ENCODE measurements at regions not wholly inside any gene's neighbourhood (a gene's known extent, or its start where the extent isn't known, plus 50 kb on each side); places are given as distances from the start of the nearest gene placed in this dataset.
"Not testable (repeated sequence)": the region's sequence is repeated elsewhere in the genome, so short reads cannot be mapped to it uniquely, and the experiment has no call there.

GRCh38 chr20:17868151-17868550, 100.4 kb downstream of the SNX5 start:
- peaks cover 5% of the 10 kb centered on the region in 2 donors for H3K27me3 Mint-ChIP-seq
- ATAC-seq (replicated peaks), result no peak
- DNase-seq, result no peak
- no peak overlapping the region for H3K27ac Mint-ChIP-seq
- no peaks in the 10 kb centered on the region for H3K9me3 Mint-ChIP-seq
- H3K4me1 Mint-ChIP-seq, result peaks cover 9 to 19% of the 10 kb centered on the region in 2 donors
- no peak overlapping the region for H3K4me3 Mint-ChIP-seq
- H3K36me3 Mint-ChIP-seq, result no peaks in the 10 kb centered on the region

GRCh38 chr20:17867131-17867925, 101.3 kb downstream of the SNX5 start:
- H3K27me3 Mint-ChIP-seq, result peaks cover 7 to 9% of the 10 kb centered on the region in 2 donors
- H3K36me3 Mint-ChIP-seq, result no peaks in the 10 kb centered on the region
- H3K4me1 Mint-ChIP-seq, result peaks cover 11 to 18% of the 10 kb centered on the region in 2 donors
- no peak overlapping the region for H3K27ac Mint-ChIP-seq
- no peak overlapping the region for H3K4me3 Mint-ChIP-seq
- DNase-seq (no peak), ATAC-seq (replicated peaks) (no peak)
- no peaks in the 10 kb centered on the region for H3K9me3 Mint-ChIP-seq

DNA sequence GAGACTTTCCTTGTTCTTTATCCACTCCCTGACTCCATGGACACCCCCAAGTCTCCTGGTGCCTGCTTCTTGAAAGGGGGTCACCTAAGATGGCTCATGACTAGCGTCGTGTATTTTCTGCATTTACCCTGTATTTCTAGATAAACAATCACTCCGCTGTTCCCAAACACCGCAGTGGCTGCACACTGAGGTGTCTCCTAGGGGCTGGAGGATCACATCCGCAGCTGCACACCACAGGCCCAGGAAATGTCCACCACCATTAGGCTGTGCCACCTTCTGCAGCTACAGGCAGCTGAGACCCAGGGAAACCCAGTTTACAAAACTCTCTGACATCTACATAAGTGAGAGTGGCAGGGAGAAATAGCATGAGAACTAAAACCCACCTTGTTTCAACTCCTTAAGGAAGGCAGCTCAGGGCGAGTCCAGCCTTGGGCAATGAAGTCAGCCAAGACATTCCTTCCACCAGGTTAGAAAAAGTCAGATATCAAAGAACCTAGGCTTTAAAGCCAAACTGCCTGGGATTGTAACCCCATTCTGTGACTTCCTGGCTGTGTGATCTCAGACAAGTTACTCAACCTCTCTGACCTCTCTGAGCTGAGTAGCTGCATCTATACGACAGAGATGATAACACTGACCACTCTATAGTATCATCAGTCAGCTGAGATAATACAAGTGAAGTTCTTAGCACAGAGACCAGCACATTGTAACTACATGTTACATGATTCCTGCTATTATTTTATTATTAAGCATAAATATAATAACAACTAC, 102.2 kb downstream of the SNX5 start:
- ATAC-seq (replicated peaks) (no peak), DNase-seq (no peak)
- Mint-ChIP-seq H3K27me3 (peaks cover 11 to 13% of the 10 kb centered on the region in 2 donors), H3K9me3 (no peaks in the 10 kb centered on the region), H3K4me3 (no peak overlapping the region), H3K27ac (no peak overlapping the region), H3K36me3 (no peaks in the 10 kb centered on the region), H3K4me1 (peaks cover 13 to 18% of the 10 kb centered on the region in 2 donors)

DNA sequence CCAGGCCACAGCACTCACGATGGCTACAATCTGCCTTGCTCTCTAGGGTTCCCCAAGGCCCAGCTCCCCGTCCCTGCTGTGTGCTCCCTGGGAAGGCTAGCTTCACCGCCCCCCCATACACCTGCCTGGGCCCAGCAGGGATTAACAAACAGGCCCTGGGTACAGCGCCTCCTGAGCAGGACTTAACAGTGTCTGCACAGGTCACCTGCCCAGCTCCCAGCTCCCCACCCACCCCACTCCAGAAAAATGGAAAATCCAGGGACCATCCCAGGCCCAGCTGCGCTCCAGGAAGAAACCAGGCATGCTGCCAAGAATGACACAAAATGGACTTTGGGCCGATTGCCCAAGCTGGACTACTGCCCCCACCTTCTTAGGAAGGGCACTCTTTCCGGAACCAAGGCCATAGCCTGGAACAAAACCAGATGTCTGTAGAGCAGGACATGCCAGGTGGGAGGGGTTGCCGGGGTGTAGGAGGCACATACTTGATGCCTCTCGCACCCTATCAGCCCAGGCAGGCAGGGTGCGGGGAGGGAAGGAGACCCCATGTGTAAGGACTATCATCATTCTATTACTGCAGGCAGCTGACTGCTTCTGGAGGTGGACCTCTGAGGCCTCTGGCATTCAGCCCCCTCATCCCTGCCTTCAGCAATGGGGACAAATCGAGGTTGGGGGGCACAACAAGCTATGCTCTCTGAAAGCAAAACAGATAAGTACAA, 104.9 kb downstream of the SNX5 start:
- Mint-ChIP-seq H3K27ac (no peak overlapping the region), H3K4me3 (no peak overlapping the region), H3K27me3 (peaks cover 8 to 11% of the 10 kb centered on the region in 2 donors), H3K4me1 (peaks cover 34 to 42% of the 10 kb centered on the region in 2 donors), H3K36me3 (no peaks in the 10 kb centered on the region), H3K9me3 (no peaks in the 10 kb centered on the region)
- no peak for DNase-seq
- ATAC-seq (replicated peaks), result no peak

GRCh38 chr20:17863209-17863576, 105.4 kb downstream of the SNX5 start:
- Mint-ChIP-seq H3K9me3 (no peaks in the 10 kb centered on the region), H3K36me3 (no peaks in the 10 kb centered on the region), H3K27me3 (peaks cover 7 to 8% of the 10 kb centered on the region in 2 donors), H3K4me3 (no peak overlapping the region), H3K27ac (no peak overlapping the region), H3K4me1 (peaks cover 38 to 48% of the 10 kb centered on the region in 2 donors)
- ATAC-seq (replicated peaks) (no peak), DNase-seq (no peak)

- DNase-seq, result no peak
- peaks cover 5 to 8% of the 10 kb centered on the region in 2 donors for H3K27me3 Mint-ChIP-seq
- no peaks in the 10 kb centered on the region for H3K36me3 Mint-ChIP-seq
- peak overlapping the region; percentile 39 for H3K27ac Mint-ChIP-seq
- H3K4me1 Mint-ChIP-seq, result peaks cover 43 to 58% of the 10 kb centered on the region in 2 donors
- no peaks in the 10 kb centered on the region for H3K9me3 Mint-ChIP-seq
- H3K4me3 Mint-ChIP-seq, result no peak overlapping the region
- ATAC-seq (replicated peaks), result no peak
These were observed 106.4 kb downstream of the SNX5 start for GRCh38 chr20:17862171-17862570.

GRCh38 chr20:17861620-17862019, 107.0 kb downstream of the SNX5 start:
- not testable (repeated sequence) for H3K36me3 Mint-ChIP-seq; H3K27me3 Mint-ChIP-seq; ATAC-seq (replicated peaks); H3K4me3 Mint-ChIP-seq; H3K9me3 Mint-ChIP-seq; DNase-seq
- Mint-ChIP-seq H3K4me1 (peaks cover 47 to 63% of the 10 kb centered on the region in 2 donors), H3K27ac (peak overlapping the region; percentile 39)

- peak overlapping the region; percentile 11 to 62 for H3K4me3 Mint-ChIP-seq
- H3K27ac Mint-ChIP-seq, result peak overlapping the region; percentile 6
- H3K4me1 Mint-ChIP-seq, result peaks cover 49 to 74% of the 10 kb centered on the region in 2 donors
These were observed 108.0 kb downstream of the SNX5 start for GRCh38 chr20:17860301-17861197.

GRCh38 chr20:17859616-17860232, 108.9 kb downstream of the SNX5 start:
- ATAC-seq (replicated peaks), result peak; percentile 24 to 33
- DNase-seq, result no peak
- Mint-ChIP-seq H3K4me1 (peaks cover 48 to 82% of the 10 kb centered on the region in 2 donors), H3K27ac (peak overlapping the region; percentile 16), H3K36me3 (no peaks in the 10 kb centered on the region), H3K9me3 (peaks cover 0 to 2% of the 10 kb centered on the region in 2 donors), H3K4me3 (peak overlapping the region in 1 of 2 donors; percentile 11), H3K27me3 (peaks cover 5 to 8% of the 10 kb centered on the region in 2 donors)

More at GRCh38 chr20:17860301-17861197, 108.0 kb downstream of the SNX5 start:
- peaks cover 5 to 8% of the 10 kb centered on the region in 2 donors for H3K27me3 Mint-ChIP-seq
- ATAC-seq (replicated peaks) (peak; percentile 17 to 21), DNase-seq (peak; percentile 37)
- peaks cover 0 to 2% of the 10 kb centered on the region in 2 donors for H3K9me3 Mint-ChIP-seq
- H3K36me3 Mint-ChIP-seq, result no peaks in the 10 kb centered on the region

DNA sequence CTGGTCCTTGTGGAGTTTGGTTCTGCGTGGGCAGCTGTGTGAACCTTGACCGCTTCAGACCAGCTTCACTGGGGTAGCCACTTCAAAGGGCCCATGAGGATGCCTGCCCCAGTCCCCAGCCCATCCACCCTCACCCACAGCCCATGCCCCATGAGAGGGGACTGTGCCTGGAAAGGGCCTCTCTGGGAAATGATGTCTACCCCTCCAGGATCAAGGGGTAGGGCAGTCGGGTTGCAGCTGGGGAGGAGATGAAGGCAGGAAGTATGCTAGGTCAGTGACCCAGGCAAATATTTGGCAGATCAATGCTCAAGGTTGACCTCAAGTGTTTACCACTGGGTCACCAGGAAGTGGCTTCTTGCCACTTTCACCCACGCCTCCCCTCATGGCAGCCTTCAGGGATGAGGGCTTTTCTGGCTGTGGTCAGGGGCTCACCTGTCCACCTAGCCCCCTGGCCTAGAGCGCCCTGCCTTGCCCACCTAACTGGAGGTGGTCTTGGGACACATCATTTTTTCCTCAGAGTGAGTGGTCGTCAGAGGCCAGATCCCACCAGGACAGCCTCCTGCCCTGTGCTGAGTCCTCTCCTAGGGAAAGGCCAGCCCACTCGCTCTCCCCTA, 109.5 kb downstream of the SNX5 start:
- peak overlapping the region in 1 of 2 donors; percentile 11 for H3K4me3 Mint-ChIP-seq
- H3K27me3 Mint-ChIP-seq, result peaks cover 5 to 8% of the 10 kb centered on the region in 2 donors
- peak; percentile 14 to 41 for ATAC-seq (replicated peaks)
- peaks cover 53 to 88% of the 10 kb centered on the region in 2 donors for H3K4me1 Mint-ChIP-seq
- H3K27ac Mint-ChIP-seq, result peak overlapping the region; percentile 16
- no peaks in the 10 kb centered on the region for H3K36me3 Mint-ChIP-seq
- peak; percentile 28 for DNase-seq
- peaks cover 0 to 4% of the 10 kb centered on the region in 2 donors for H3K9me3 Mint-ChIP-seq

DNA sequence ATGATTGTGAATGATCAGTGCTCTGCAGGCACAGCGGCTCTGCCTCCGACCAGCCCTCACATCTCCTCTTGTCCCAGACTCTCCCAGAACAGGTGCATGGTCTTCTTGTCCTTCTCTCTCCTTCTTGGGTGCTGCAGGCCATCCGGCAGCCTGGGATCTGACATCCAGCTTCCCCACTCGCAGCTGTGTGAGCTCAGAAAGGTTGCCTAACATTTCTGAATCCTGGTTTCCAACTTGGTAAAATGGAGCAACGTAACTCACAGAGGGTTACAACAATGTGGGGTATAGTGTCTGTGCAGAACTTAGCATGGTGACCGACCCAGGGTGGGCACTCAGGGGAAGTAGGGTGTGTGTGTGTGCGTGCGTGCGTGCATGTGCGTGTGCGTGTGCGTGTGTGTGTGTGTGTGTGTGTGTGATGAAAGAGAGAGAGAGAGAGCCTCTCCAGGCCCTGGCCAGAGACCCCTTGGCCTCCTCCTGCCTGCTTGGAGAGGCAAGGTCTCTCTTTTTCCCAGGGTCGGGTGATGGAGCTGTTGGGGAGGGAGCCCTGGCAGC, 110.1 kb downstream of the SNX5 start:
- Mint-ChIP-seq H3K36me3 (no peaks in the 10 kb centered on the region), H3K27ac (peak overlapping the region; percentile 16), H3K9me3 (peaks cover 0 to 5% of the 10 kb centered on the region in 2 donors), H3K4me1 (peaks cover 56 to 92% of the 10 kb centered on the region in 2 donors), H3K27me3 (peaks cover 5 to 8% of the 10 kb centered on the region in 2 donors), H3K4me3 (peak overlapping the region in 1 of 2 donors; percentile 32)
- DNase-seq (no peak), ATAC-seq (replicated peaks) (no peak)

- Mint-ChIP-seq H3K27ac (no peak overlapping the region), H3K4me1 (peaks cover 56 to 91% of the 10 kb centered on the region in 2 donors), H3K4me3 (no peak overlapping the region), H3K36me3 (no peaks in the 10 kb centered on the region), H3K27me3 (peaks cover 5 to 8% of the 10 kb centered on the region in 2 donors), H3K9me3 (peaks cover 0 to 5% of the 10 kb centered on the region in 2 donors)
- ATAC-seq (replicated peaks) (no peak), DNase-seq (no peak)
These were observed 110.8 kb downstream of the SNX5 start for GRCh38 chr20:17857639-17858449.

Measured in stimulated activated naive B cell treated with anti-CD40 and anti-IgM and Interleukin-4, amounts not matched to agents 10 μg/mL and 1 μg/mL and 100 μg/mL, for 72 hours (primary cell).